CD14-positive monocyte (primary cell): ENCODE measurements at regions not wholly inside any gene's neighbourhood (a gene's known extent, or its start where the extent isn't known, plus 50 kb on each side); places are given as distances from the start of the nearest gene placed in this dataset.

Source experiments
- DNase-seq, 3 donors: peaks; one replicate each; pipeline ENCODE4 v3.0.0-alpha.2; 2011 to 2022
- H2AFZ ChIP-seq: 2 replicates; pipeline ENCODE4 v1.6.0; 2012; ENCODE audit warnings: mild to moderate bottlenecking, low read depth, low read length, inconsistent platforms; ENCODE audit not compliant: insufficient read depth, poor library complexity, severe bottlenecking
- H3K27ac ChIP-seq, 2 donors: 1 replicate in 1 of 2; 2 replicates in 1 of 2; pipeline ENCODE4 v1.5.1; 2012 to 2013; ENCODE audit warnings: low read length in 2 of 2, control low read depth in 1 of 2, inconsistent platforms in 1 of 2, low read depth in 1 of 2, mild to moderate bottlenecking in 1 of 2
- H3K27me3 ChIP-seq, 2 donors: one replicate each; pipeline versions ENCODE4 v1.6.0 to v1.6.1; 2011 to 2013; ENCODE audit warnings: low read length in 2 of 2; ENCODE audit not compliant: control insufficient read depth in 2 of 2, insufficient read depth in 2 of 2
- H3K36me3 ChIP-seq, 2 donors: replicated peaks in 1 of 2; 1 replicate in 1 of 2; 2 replicates in 1 of 2; pipeline versions ENCODE4 v1.5.1 to v1.6.1; 2012 to 2013; ENCODE audit warnings: low read length in 2 of 2, control low read depth in 1 of 2, inconsistent platforms in 1 of 2, mild to moderate bottlenecking in 1 of 2; ENCODE audit not compliant: insufficient read depth in 2 of 2, control insufficient read depth in 1 of 2
- H3K4me1 ChIP-seq, 2 donors: 1 replicate in 1 of 2; 2 replicates in 1 of 2; pipeline versions ENCODE4 v1.5.1 to v1.6.1; 2012 to 2013; ENCODE audit warnings: low read length in 2 of 2, control low read depth in 1 of 2, inconsistent platforms in 1 of 2, mild to moderate bottlenecking in 1 of 2, moderate library complexity in 1 of 2; ENCODE audit not compliant: insufficient read depth in 2 of 2, control insufficient read depth in 1 of 2
- H3K4me2 ChIP-seq: replicated peaks from 2 replicates; pipeline ENCODE3; 2012; ENCODE audit warnings: low read length, moderate library complexity, mild to moderate bottlenecking; ENCODE audit not compliant: poor library complexity, severe bottlenecking; ENCODE audit errors: extremely low read depth
- H3K4me3 ChIP-seq, 3 experiments: fragments of 200-600 bp in 1 of 3; sonication (generic) in 1 of 3; replicated peaks in 1 of 3; 1 replicate in 2 of 3; 2 replicates in 1 of 3; pipeline ENCODE4 v1.5.1; 2011 to 2013; ENCODE audit warnings: low read length in 3 of 3, mild to moderate bottlenecking in 3 of 3, control low read depth in 2 of 3, low read depth in 2 of 3, inconsistent platforms in 1 of 3, moderate library complexity in 1 of 3
- H3K79me2 ChIP-seq: 2 replicates; pipeline ENCODE4 v1.6.0; 2012; ENCODE audit warnings: mild to moderate bottlenecking, control low read depth, inconsistent platforms, low read length, moderate library complexity; ENCODE audit not compliant: insufficient read depth
- H3K9ac ChIP-seq: 2 replicates; pipeline ENCODE4 v1.6.0; 2017; ENCODE audit warnings: low read length, mild to moderate bottlenecking; ENCODE audit not compliant: insufficient read depth, poor library complexity, severe bottlenecking
- H3K9me3 ChIP-seq, 2 donors: replicated peaks in 1 of 2; 1 replicate in 1 of 2; 2 replicates in 1 of 2; pipeline versions ENCODE4 v1.5.1 to v1.6.1; 2012 to 2013; ENCODE audit warnings: low read length in 2 of 2, control low read depth in 1 of 2; ENCODE audit not compliant: control insufficient read depth in 1 of 2, insufficient read depth in 1 of 2
- H4K20me1 ChIP-seq: 2 replicates; pipeline ENCODE4 v1.6.0; 2012; ENCODE audit warnings: mild to moderate bottlenecking, low read length, control low read depth, moderate library complexity; ENCODE audit not compliant: insufficient read depth
- H3K27ac Mint-ChIP-seq, 7 donors: one replicate each; pipeline ENCODE4 v1.8.0; 2020; ENCODE audit warnings: mild to moderate bottlenecking in 7 of 7, mixed read lengths in 7 of 7, moderate library complexity in 6 of 7, inconsistent platforms in 2 of 7
- H3K27me3 Mint-ChIP-seq, 3 donors: one replicate each; pipeline ENCODE4 v1.8.0; 2021 to 2022; ENCODE audit warnings: low read depth in 3 of 3, mild to moderate bottlenecking in 3 of 3, mixed read lengths in 3 of 3, moderate library complexity in 3 of 3, inconsistent platforms in 1 of 3
- H3K36me3 Mint-ChIP-seq, 2 donors: one replicate each; pipeline ENCODE4 v1.8.0; 2020; ENCODE audit warnings: mixed read lengths in 2 of 2, inconsistent platforms in 1 of 2, mild to moderate bottlenecking in 1 of 2
- H3K4me1 Mint-ChIP-seq: one replicate; pipeline ENCODE4 v1.8.0; 2020; ENCODE audit warnings: mild to moderate bottlenecking, mixed read lengths
- H3K4me3 Mint-ChIP-seq, 2 donors: one replicate each; pipeline ENCODE4 v1.8.0; 2020; ENCODE audit warnings: mild to moderate bottlenecking in 2 of 2, mixed read lengths in 2 of 2, moderate library complexity in 1 of 2
- H3K9me3 Mint-ChIP-seq, 7 donors: one replicate each; pipeline ENCODE4 v1.8.0; 2020 to 2022; ENCODE audit warnings: mixed read lengths in 7 of 7, mild to moderate bottlenecking in 6 of 7, moderate library complexity in 6 of 7, inconsistent platforms in 2 of 7
- WGBS: methylation state at CpG from one replicate; pipeline ENCODE4 v1.1.5; 2013; ENCODE audit warnings: missing lambda C conversion rate; ENCODE audit not compliant: insufficient coverage; 5-methylcytosine and 5-hydroxymethylcytosine counted together
- intact Hi-C, 2 donors: fragments of 100-400 bp; cut with micrococcal nuclease; formaldehyde crosslinking; loops; one replicate each; pipeline versions ENCODE4 v1.15.0 to v1.15.1; 2023
- TF ChIP-seq, protein P1 (sequence below): fragments of 200-600 bp; IDR thresholded peaks from one replicate; pipeline ENCODE4 v1.8.0; 2022; ENCODE audit warnings: antibody characterized with exemption, mild to moderate bottlenecking

- H4K20me1 ChIP-seq: no peaks in the 10 kb centered on the region
- 100% methylated on average over 1 of the region's 1 CpG for WGBS
- H3K27ac ChIP-seq: no peak overlapping the region
- DNase-seq: no peak
- H3K79me2 ChIP-seq: no peaks in the 10 kb centered on the region
- no peak overlapping the region for H2AFZ ChIP-seq
- H3K27ac Mint-ChIP-seq: no peak overlapping the region
- H3K4me2 ChIP-seq: no peak overlapping the region
- intact Hi-C loops: no loop called here
- H3K9me3 Mint-ChIP-seq: peaks cover 11 to 12% (median 12%) of the 10 kb centered on the region in 7 donors
- no peak overlapping the region for H3K4me3 Mint-ChIP-seq
- no peaks in the 10 kb centered on the region for H3K36me3 Mint-ChIP-seq
- H3K4me1 Mint-ChIP-seq: no peaks in the 10 kb centered on the region
- H3K27me3 ChIP-seq: no peaks in the 10 kb centered on the region
- H3K36me3 ChIP-seq: no peaks in the 10 kb centered on the region
- TF ChIP-seq, protein P1, sequence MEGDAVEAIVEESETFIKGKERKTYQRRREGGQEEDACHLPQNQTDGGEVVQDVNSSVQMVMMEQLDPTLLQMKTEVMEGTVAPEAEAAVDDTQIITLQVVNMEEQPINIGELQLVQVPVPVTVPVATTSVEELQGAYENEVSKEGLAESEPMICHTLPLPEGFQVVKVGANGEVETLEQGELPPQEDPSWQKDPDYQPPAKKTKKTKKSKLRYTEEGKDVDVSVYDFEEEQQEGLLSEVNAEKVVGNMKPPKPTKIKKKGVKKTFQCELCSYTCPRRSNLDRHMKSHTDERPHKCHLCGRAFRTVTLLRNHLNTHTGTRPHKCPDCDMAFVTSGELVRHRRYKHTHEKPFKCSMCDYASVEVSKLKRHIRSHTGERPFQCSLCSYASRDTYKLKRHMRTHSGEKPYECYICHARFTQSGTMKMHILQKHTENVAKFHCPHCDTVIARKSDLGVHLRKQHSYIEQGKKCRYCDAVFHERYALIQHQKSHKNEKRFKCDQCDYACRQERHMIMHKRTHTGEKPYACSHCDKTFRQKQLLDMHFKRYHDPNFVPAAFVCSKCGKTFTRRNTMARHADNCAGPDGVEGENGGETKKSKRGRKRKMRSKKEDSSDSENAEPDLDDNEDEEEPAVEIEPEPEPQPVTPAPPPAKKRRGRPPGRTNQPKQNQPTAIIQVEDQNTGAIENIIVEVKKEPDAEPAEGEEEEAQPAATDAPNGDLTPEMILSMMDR: no peak
- peaks cover 5 to 11% of the 10 kb centered on the region in 2 donors for H3K9me3 ChIP-seq
- no peak overlapping the region for H3K9ac ChIP-seq
- peaks cover 0 to 4% (median 1%) of the 10 kb centered on the region in 3 donors for H3K27me3 Mint-ChIP-seq
- no peak overlapping the region for H3K4me3 ChIP-seq
- H3K4me1 ChIP-seq: no peaks in the 10 kb centered on the region
These were observed 643.2 kb upstream of the RAB6C start for GRCh38 chr2:129336276-129336675.

GRCh38 chr2:129337076-129337475 is 642.4 kb upstream of the RAB6C start:
- H3K27ac ChIP-seq: no peak overlapping the region
- WGBS: 83% methylated on average over 1 of the region's 6 CpGs
- TF ChIP-seq, protein P1: no peak

More at GRCh38 chr2:129337076-129337475, 642.4 kb upstream of the RAB6C start:
- Histone ChIP-seq H2AFZ (no peak overlapping the region), H3K36me3 (no peaks in the 10 kb centered on the region), H3K9ac (no peak overlapping the region), H3K9me3 (peaks cover 5 to 11% of the 10 kb centered on the region in 2 donors), H3K27me3 (no peaks in the 10 kb centered on the region), H3K4me3 (no peak overlapping the region), H4K20me1 (no peaks in the 10 kb centered on the region), H3K4me2 (no peak overlapping the region), H3K4me1 (no peaks in the 10 kb centered on the region), H3K79me2 (no peaks in the 10 kb centered on the region)
- Mint-ChIP-seq H3K4me3 (no peak overlapping the region), H3K4me1 (no peaks in the 10 kb centered on the region), H3K9me3 (peaks cover 11 to 12% (median 12%) of the 10 kb centered on the region in 7 donors), H3K27me3 (peaks cover 0 to 4% (median 1%) of the 10 kb centered on the region in 3 donors), H3K27ac (no peak overlapping the region), H3K36me3 (no peaks in the 10 kb centered on the region)
- intact Hi-C loops: no loop called here
- DNase-seq: no peak
